ENCODE measurements at regions not wholly inside any gene's neighbourhood (a gene's known extent, or its start where the extent isn't known, plus 50 kb on each side); places are given as distances from the start of the nearest gene placed in this dataset.

GRCh38 chr9:96086936-96087571, 211.6 kb downstream of the ERCC6L2 start:
- TF ChIP-seq CTCF (IDR thresholded peaks at IDR 0.05), result no peak
- TF ChIP-seq POLR2A (IDR thresholded peaks at IDR 0.05; ENCODE audit: low read depth), result no peak
- no peak for TF ChIP-seq EP300 (IDR thresholded peaks at IDR 0.05)

All from esophagus muscularis mucosa (tissue), 4 donors.